ENCODE measurements at regions not wholly inside any gene's neighbourhood (a gene's known extent, or its start where the extent isn't known, plus 50 kb on each side); places are given as distances from the start of the nearest gene placed in this dataset.

GRCh38 chr12:34334538-34334937 lies 312.2 kb downstream of the ALG10 start:
- DNase-seq (ENCODE audit: missing footprints) (no peak), ATAC-seq (no peak)
- intact Hi-C loops (cut with DNase I): no loop called here

GRCh38 chr12:34334953-34335743 lies 312.9 kb downstream of the ALG10 start:
- DNase-seq (ENCODE audit: missing footprints): no peak
- intact Hi-C loops (cut with DNase I): no loop called here
- no peak for ATAC-seq

- ATAC-seq: no peak
- intact Hi-C loops (cut with DNase I): no loop called here
- no peak for DNase-seq (ENCODE audit: missing footprints)
Observed at GRCh38 chr12:34335819-34336262, 313.5 kb downstream of the ALG10 start.

- DNase-seq (ENCODE audit: missing footprints) (no peak), ATAC-seq (no peak)
- intact Hi-C loops (cut with DNase I): no loop called here
Observed at GRCh38 chr12:34336619-34337465, 314.5 kb downstream of the ALG10 start.

- ATAC-seq (no peak), DNase-seq (ENCODE audit: missing footprints) (no peak)
- intact Hi-C loops (cut with DNase I): no loop called here
Observed at GRCh38 chr12:34338751-34339150, 316.5 kb downstream of the ALG10 start.

GRCh38 chr12:34339922-34340321 lies 317.6 kb downstream of the ALG10 start:
- DNase-seq (ENCODE audit: missing footprints) (no peak), ATAC-seq (no peak)
- intact Hi-C loops (cut with DNase I): no loop called here

GRCh38 chr12:34340534-34341361 lies 318.5 kb downstream of the ALG10 start:
- ATAC-seq (no peak), DNase-seq (ENCODE audit: missing footprints) (no peak)
- intact Hi-C loops (cut with DNase I): no loop called here

GRCh38 chr12:34341362-34341733 lies 319.1 kb downstream of the ALG10 start:
- ATAC-seq (no peak), DNase-seq (ENCODE audit: missing footprints) (no peak)
- intact Hi-C loops (cut with DNase I): no loop called here

GRCh38 chr12:34342048-34342447 lies 319.8 kb downstream of the ALG10 start:
- intact Hi-C loops (cut with DNase I): no loop called here

GRCh38 chr12:34343345-34343744 lies 321.0 kb downstream of the ALG10 start:
- DNase-seq (ENCODE audit: missing footprints) (no peak), ATAC-seq (no peak)
- intact Hi-C loops (cut with DNase I): no loop called here

More at GRCh38 chr12:34342048-34342447, 319.8 kb downstream of the ALG10 start:
- DNase-seq (ENCODE audit: missing footprints): no peak
- ATAC-seq: no peak

- ATAC-seq (no peak), DNase-seq (ENCODE audit: missing footprints) (no peak)
- intact Hi-C loops (cut with DNase I): no loop called here
Observed at GRCh38 chr12:34343766-34344165, 321.5 kb downstream of the ALG10 start.

GRCh38 chr12:34344851-34345522 lies 322.7 kb downstream of the ALG10 start:
- no peak for ATAC-seq

GRCh38 chr12:34345801-34346200 lies 323.5 kb downstream of the ALG10 start:
- intact Hi-C loops (cut with DNase I): no loop called here
- DNase-seq (ENCODE audit: missing footprints) (no peak), ATAC-seq (no peak)

More at GRCh38 chr12:34344851-34345522, 322.7 kb downstream of the ALG10 start:
- no peak for DNase-seq (ENCODE audit: missing footprints)
- intact Hi-C loops (cut with DNase I): no loop called here

GRCh38 chr12:34346372-34347034 lies 324.2 kb downstream of the ALG10 start:
- DNase-seq (ENCODE audit: missing footprints) (no peak), ATAC-seq (no peak)
- intact Hi-C loops (cut with DNase I): no loop called here

- intact Hi-C loops (cut with DNase I): no loop called here
- DNase-seq (ENCODE audit: missing footprints): no peak
- ATAC-seq: no peak
Observed at GRCh38 chr12:34347367-34347766, 325.1 kb downstream of the ALG10 start.

GRCh38 chr12:34348064-34348463 lies 325.8 kb downstream of the ALG10 start:
- DNase-seq (ENCODE audit: missing footprints): no peak

GRCh38 chr12:34348836-34349672 lies 326.8 kb downstream of the ALG10 start:
- DNase-seq (ENCODE audit: missing footprints): no peak
- intact Hi-C loops (cut with DNase I): no loop called here
- ATAC-seq: no peak

More at GRCh38 chr12:34348064-34348463, 325.8 kb downstream of the ALG10 start:
- ATAC-seq: no peak
- intact Hi-C loops (cut with DNase I): no loop called here

All from Right ventricle myocardium inferior (tissue), 1 donor.